T-helper 2 cell treated with Interferon-gamma antibody and Interleukin-4, amounts not matched to agents 100 ng/mL and 5 ng/mL, for 36 hours (primary cell): ENCODE measurements at regions not wholly inside any gene's neighbourhood (a gene's known extent, or its start where the extent isn't known, plus 50 kb on each side); places are given as distances from the start of the nearest gene placed in this dataset.

Experiments used
- intact Hi-C: fragments of 100-400 bp; cut with micrococcal nuclease; formaldehyde crosslinking; loops from one replicate; pipeline ENCODE4 v1.15.1; 2023

DNA sequence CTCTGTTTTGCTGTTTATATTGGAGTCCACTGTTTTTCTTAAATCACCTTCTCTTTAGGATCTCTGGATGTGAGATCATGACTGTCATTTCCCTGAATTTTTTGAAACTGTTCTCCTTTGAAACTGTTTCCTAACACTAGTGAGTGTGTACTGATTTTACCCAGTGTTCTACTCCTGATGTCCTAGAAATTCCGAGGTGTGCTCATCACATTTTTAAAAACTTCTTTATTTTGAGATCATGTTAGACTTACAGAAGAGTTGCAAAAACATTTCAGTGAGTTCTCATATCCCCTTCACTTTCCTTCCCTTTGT is 292.6 kb downstream of the NFKBIZ start:
- intact Hi-C loops: no loop called here

DNA sequence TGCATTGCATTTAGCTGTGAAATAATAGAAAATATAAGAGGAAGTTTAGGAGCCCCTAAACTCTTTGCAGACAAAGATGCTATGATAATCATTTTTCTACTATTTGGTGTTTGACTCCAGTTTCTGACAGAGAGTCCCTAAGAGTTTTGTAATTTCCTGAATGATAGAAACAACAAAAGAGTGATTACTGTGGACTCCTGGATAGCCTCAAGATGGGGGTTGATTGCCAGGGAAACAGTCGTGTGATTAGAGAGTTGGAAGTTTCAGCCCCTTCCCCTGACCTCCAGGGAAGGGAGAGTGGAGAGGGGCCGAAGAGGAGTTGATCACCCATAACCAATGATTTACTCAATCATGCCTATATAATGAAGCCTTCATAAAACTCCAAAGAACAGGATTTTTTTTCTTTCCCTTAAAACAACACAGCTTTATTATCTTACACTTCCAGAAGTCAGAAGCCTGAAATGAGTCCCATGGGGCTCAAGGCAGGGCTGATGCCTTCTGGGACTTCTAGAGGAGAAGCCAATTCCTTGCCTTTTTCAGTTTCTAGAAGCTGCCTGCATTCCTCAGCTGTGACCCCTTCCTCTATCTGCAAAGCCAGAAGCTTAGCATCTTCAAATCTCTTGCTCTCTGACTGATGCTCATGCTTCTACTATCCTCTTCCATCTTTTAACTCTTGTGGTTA is 292.3 kb upstream of the ZPLD1 start:
- intact Hi-C loops: no loop called here

GRCh38 chr3:102143536-102143935 is 291.3 kb upstream of the ZPLD1 start:
- intact Hi-C loops: no loop called here

- intact Hi-C loops: no loop called here
These were observed 290.8 kb upstream of the ZPLD1 start for GRCh38 chr3:102144063-102144462.

GRCh38 chr3:102148598-102149337 is 286.0 kb upstream of the ZPLD1 start:
- intact Hi-C loops: no loop called here

- intact Hi-C loops: no loop called here
These were observed 282.9 kb upstream of the ZPLD1 start for GRCh38 chr3:102151935-102152334.

DNA sequence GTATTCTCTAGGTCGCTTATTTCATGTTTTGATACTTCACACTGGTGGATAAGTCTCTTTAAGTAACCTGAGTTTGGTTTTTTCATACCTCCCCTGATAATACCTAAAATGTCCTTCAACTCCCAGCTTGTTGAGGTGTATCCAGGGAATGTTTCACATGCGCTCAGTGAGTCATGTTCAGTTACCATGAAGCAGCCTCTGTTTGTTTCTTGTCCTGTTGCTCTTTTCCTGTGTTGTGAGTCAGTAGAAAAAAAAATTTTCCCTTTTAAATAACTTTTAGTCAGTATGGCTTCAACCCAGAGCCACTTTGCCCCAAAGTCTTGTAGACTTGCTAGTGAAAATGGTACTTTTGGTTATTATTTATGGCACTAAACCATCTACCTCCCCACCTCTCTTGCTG is 278.4 kb upstream of the ZPLD1 start:
- intact Hi-C loops: no loop called here

- intact Hi-C loops: no loop called here
These were observed 276.6 kb upstream of the ZPLD1 start for GRCh38 chr3:102158080-102158740.

- intact Hi-C loops: no loop called here
These were observed 274.9 kb upstream of the ZPLD1 start for GRCh38 chr3:102159810-102160451.

DNA sequence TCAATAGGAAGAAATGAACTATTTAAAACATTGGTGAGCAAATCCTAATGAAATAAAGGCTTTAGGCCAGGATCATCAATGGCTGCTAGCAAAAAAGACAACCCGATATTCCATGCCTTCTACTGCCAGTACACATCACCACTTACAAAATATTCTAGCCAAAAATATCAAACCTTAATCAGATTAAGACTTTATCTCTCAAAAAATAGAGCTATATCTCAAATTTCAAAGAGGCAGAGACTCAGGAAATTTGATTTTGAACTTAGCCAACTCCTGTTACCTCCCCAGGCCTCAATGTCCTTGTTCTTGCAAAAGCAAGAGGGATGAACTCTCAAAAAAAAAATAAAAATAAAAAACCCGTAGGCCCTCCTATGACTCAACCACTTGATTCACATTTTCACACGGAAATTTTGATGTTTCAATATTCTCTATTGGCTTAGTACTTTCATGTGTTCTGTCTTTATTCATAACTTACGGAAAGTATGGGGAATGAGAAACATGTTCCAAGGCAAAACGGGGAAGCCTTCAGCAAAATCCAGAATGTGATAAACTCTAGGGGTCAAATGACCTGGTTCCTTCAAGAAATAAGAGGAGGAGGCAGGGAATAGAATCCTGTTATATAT is 273.3 kb upstream of the ZPLD1 start:
- intact Hi-C loops: no loop called here

- intact Hi-C loops: no loop called here
These were observed 272.6 kb upstream of the ZPLD1 start for GRCh38 chr3:102162251-102162650.

- intact Hi-C loops: no loop called here
These were observed 271.6 kb upstream of the ZPLD1 start for GRCh38 chr3:102163039-102163817.

DNA sequence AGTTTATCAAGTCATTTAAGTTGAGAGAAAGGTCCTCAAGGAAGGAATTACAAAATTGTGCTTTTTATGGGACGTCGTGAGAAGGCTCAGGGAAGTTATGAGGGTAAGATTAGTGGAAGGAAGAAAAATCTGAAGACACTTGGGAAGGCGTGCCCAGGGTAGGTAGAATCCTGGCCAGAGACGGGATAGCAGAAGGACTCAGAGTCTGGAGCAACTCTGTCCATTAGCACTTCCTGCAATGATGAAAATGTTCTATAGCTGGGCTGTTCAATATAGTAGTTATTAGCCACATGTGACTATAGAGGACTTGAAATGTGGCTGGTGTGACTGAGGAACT is 271.0 kb upstream of the ZPLD1 start:
- intact Hi-C loops: no loop called here

GRCh38 chr3:102165367-102165766 is 269.4 kb upstream of the ZPLD1 start:
- intact Hi-C loops: no loop called here

GRCh38 chr3:102169915-102170479 is 264.8 kb upstream of the ZPLD1 start:
- intact Hi-C loops: no loop called here

- intact Hi-C loops: no loop called here
These were observed 264.3 kb upstream of the ZPLD1 start for GRCh38 chr3:102170545-102170944.

DNA sequence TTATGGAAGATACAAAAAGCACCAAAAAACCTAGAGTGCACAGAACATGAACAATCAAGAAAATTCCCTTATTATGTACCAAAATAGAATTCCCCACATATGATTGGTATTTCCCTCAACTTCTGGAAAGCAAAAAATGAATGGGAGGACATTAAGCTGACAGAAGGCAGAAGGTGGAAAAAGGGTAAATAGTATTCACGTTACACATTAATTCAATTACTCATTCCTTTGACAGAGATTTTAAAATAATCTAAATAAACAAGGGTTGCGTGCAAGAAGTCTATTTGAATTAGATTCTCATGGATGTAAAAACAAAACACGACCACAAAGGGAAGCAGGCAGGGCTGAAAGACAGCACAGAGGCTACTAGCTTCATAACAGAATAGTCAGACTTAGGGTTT is 260.5 kb upstream of the ZPLD1 start:
- intact Hi-C loops: no loop called here

DNA sequence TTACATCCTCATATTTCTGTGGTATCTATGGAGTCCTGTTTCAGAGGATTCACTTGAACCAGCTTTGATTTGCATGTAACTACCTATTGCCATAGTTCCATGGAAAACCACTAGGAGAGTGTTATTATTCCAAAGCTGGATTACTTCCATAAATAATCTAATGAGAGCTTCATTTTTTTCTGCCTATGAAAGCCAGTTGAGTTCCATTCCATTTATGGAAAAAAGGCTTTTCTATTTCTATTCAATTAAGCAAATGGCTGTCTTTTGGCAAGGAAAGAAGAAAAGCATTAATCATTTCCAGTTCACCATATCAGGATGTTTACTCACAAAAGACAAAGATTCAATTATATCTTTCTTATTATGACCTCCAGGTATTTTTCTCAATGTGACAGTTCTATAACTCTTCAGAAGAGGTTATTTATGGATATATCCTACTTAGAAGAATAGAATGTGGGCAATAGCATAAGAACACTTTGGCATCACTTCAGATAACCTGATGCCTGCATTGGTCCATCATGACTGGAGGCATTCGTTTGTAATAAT is 259.9 kb upstream of the ZPLD1 start:
- intact Hi-C loops: no loop called here

- intact Hi-C loops: no loop called here
These were observed 258.3 kb upstream of the ZPLD1 start for GRCh38 chr3:102176333-102177050.
